Heart right ventricle (tissue), 16 donors: ENCODE measurements at regions not wholly inside any gene's neighbourhood (a gene's known extent, or its start where the extent isn't known, plus 50 kb on each side); places are given as distances from the start of the nearest gene placed in this dataset.

Experiments used
- ATAC-seq, 8 donors: fragments of 200-7000 bp; cut with Tn5 transposase; one replicate each; pipeline ENCODE4 v1.9.1; 2020; ENCODE audit warnings: mild to moderate bottlenecking in 8 of 8, moderate library complexity in 8 of 8, moderate number of reproducible peaks in 1 of 8
- DNase-seq, 2 donors: peaks; one replicate each; pipeline ENCODE4 v3.0.0-alpha.2; 2020
- H3K27ac ChIP-seq, 10 donors: fragments of 200-600 bp; sonication (generic) in 2 of 10; one replicate each; pipeline versions ENCODE4 v1.5.0 to v1.8.0; 2020 to 2022; ENCODE audit warnings: mild to moderate bottlenecking in 3 of 10
- H3K27me3 ChIP-seq, 7 donors: fragments of 200-600 bp; one replicate each; pipeline ENCODE4 v1.8.0; 2021 to 2022; ENCODE audit warnings: mild to moderate bottlenecking in 2 of 7
- H3K36me3 ChIP-seq, 9 donors: fragments of 200-600 bp; sonication (generic) in 1 of 9; one replicate each; pipeline versions ENCODE4 v1.5.0 to v1.8.0; 2020 to 2022; ENCODE audit warnings: mild to moderate bottlenecking in 2 of 9
- H3K4me1 ChIP-seq, 9 donors: fragments of 200-600 bp; sonication (generic) in 1 of 9; one replicate each; pipeline versions ENCODE4 v1.5.0 to v1.8.0; 2020 to 2022; ENCODE audit warnings: mild to moderate bottlenecking in 4 of 9
- H3K4me3 ChIP-seq, 10 donors: fragments of 200-600 bp; sonication (generic) in 2 of 10; one replicate each; pipeline versions ENCODE4 v1.5.0 to v1.8.0; 2020 to 2022; ENCODE audit warnings: mild to moderate bottlenecking in 7 of 10, moderate library complexity in 2 of 10
- H3K9me3 ChIP-seq, 11 donors: fragments of 200-600 bp in 10 of 11; sonication (generic) in 2 of 11; one replicate each; pipeline versions ENCODE4 v1.5.0 to v1.8.0; 2013 to 2022; ENCODE audit warnings: mild to moderate bottlenecking in 2 of 11, control low read depth in 1 of 11, moderate library complexity in 1 of 11
- CTCF ChIP-seq, 9 donors: fragments of 200-600 bp; sonication (generic) in 2 of 9; IDR thresholded peaks; one replicate each; pipeline versions ENCODE4 v1.5.0 to v1.8.0; 2021 to 2022; ENCODE audit warnings: antibody characterized with exemption in 9 of 9, mild to moderate bottlenecking in 5 of 9, moderate library complexity in 1 of 9
- WGBS, 2 donors: extraction: QIAGEN DNeasy Blood & Tissue Kit; methylation state at CpG; one replicate each; pipeline ENCODE4 v1.1.7; 2013; ENCODE audit warnings: inconsistent platforms in 1 of 2; 5-methylcytosine and 5-hydroxymethylcytosine counted together
- intact Hi-C, 10 donors: fragments of 100-400 bp; cut with DNase I; formaldehyde crosslinking; loops; one replicate each; pipeline versions ENCODE4 v1.11.1 to v1.14.2; 2022
- donor health status: Arrhythmogenic right ventricular cardiomyopathy.
- donor health status: ischemic (EF 13 %, LVEDD 7.1; RV severe dilation, severe dysfunction).
- donor health status: healthy with polysubstance abuse.
- donor health status: DM: no; HTN: yes; CAD: no.
- donor health status: DM: no; HTN: no; CAD: no.
- donor health status: ischemic (EF 25% LVEDD 6.9; RV normal size, moderate dysfunction).
- donor health status: ischemic (EF 25% LVEDD 5.7; RV mildly dilated, moderate dysfunction).
- donor health status: healthy.
- donor health status: DM: yes; HTN: yes; CAD: no.
- donor health status: Ischemic cardiomyopathy.
- donor health status: ischemic (EF 35%, LVEDD 5.7; RV mildly dilated, moderate dysfunction).
- donor health status: nonischemic (EF 11% LVEDD 7.7; RV severe dilation, severe dysfunction).
- donor health status: DM: yes; HTN: yes; CAD: no.
- donor health status: PGD.
- donor health status: ischemic (EF 29% LVEDD 5.4; RV normal size, mild dysfunction).
- donor health status: nonischemic (EF 23%, LVEDD 6.1; RV moderate dilation, normal function).

GRCh38 chr12:86799616-86800015, 543.4 kb upstream of the MGAT4C start:
- Histone ChIP-seq H3K36me3 (no peaks in the 10 kb centered on the region), H3K27ac (no peak overlapping the region), H3K27me3 (no peaks in the 10 kb centered on the region), H3K9me3 (peaks cover 0 to 2% (median 0%) of the 10 kb centered on the region in 11 donors), H3K4me1 (no peaks in the 10 kb centered on the region), H3K4me3 (no peak overlapping the region)
- DNase-seq (no peak), ATAC-seq (no peak)
- intact Hi-C loops = no loop called here
- TF ChIP-seq CTCF (IDR thresholded peaks at IDR 0.05) = no peak
- WGBS, 2 donors = 82 to 91% methylated on average over 2 of the region's 2 CpGs

- 87 to 97% methylated on average over 1 of the region's 1 CpG for WGBS, 2 donors
- ATAC-seq = no peak
- no peaks in the 10 kb centered on the region for H3K9me3 ChIP-seq
- no peak for TF ChIP-seq CTCF (IDR thresholded peaks at IDR 0.05)
- no peaks in the 10 kb centered on the region for H3K4me1 ChIP-seq
- H3K27me3 ChIP-seq = no peaks in the 10 kb centered on the region
- no peak overlapping the region for H3K4me3 ChIP-seq
- H3K36me3 ChIP-seq = no peaks in the 10 kb centered on the region
- intact Hi-C loops = no loop called here
- DNase-seq = no peak
- H3K27ac ChIP-seq = no peak overlapping the region
Measured at GRCh38 chr12:86796550-86796949, 540.4 kb upstream of the MGAT4C start.

GRCh38 chr12:86788661-86789060, 532.5 kb upstream of the MGAT4C start:
- Histone ChIP-seq H3K27ac (no peak overlapping the region), H3K4me3 (no peak overlapping the region)
- no peak for TF ChIP-seq CTCF (IDR thresholded peaks at IDR 0.05)

GRCh38 chr12:86787419-86787818, 531.2 kb upstream of the MGAT4C start:
- ATAC-seq = no peak
- Histone ChIP-seq H3K9me3 (no peaks in the 10 kb centered on the region), H3K27ac (no peak overlapping the region), H3K4me1 (no peaks in the 10 kb centered on the region), H3K36me3 (no peaks in the 10 kb centered on the region), H3K27me3 (no peaks in the 10 kb centered on the region), H3K4me3 (no peak overlapping the region)
- DNase-seq = no peak
- TF ChIP-seq CTCF (IDR thresholded peaks at IDR 0.05) = no peak
- intact Hi-C loops = no loop called here

More at GRCh38 chr12:86788661-86789060, 532.5 kb upstream of the MGAT4C start:
- Histone ChIP-seq H3K36me3 (no peaks in the 10 kb centered on the region), H3K9me3 (no peaks in the 10 kb centered on the region), H3K27me3 (no peaks in the 10 kb centered on the region), H3K4me1 (no peaks in the 10 kb centered on the region)
- DNase-seq (no peak), ATAC-seq (no peak)
- intact Hi-C loops = no loop called here

- no peaks in the 10 kb centered on the region for H3K36me3 ChIP-seq
- H3K27ac ChIP-seq = no peak overlapping the region
- H3K4me3 ChIP-seq = no peak overlapping the region
- peaks cover 0 to 6% (median 0%) of the 10 kb centered on the region in 9 donors for H3K4me1 ChIP-seq
- intact Hi-C loops = no loop called here
- no peaks in the 10 kb centered on the region for H3K27me3 ChIP-seq
- no peak for DNase-seq
- no peaks in the 10 kb centered on the region for H3K9me3 ChIP-seq
- no peak for TF ChIP-seq CTCF (IDR thresholded peaks at IDR 0.05)
- no peak for ATAC-seq
- WGBS, 2 donors = 24 to 28% methylated on average over 2 of the region's 2 CpGs
Measured at GRCh38 chr12:86777325-86777724, 521.1 kb upstream of the MGAT4C start.
